HL-60 (cell line): ENCODE measurements at regions not wholly inside any gene's neighbourhood (a gene's known extent, or its start where the extent isn't known, plus 50 kb on each side); places are given as distances from the start of the nearest gene placed in this dataset.

Experiments
- DNase-seq, 2 experiments: peaks; one replicate each; pipeline ENCODE4 v3.0.0-alpha.2; 2010 to 2020; ENCODE audit warnings: low read depth in 1 of 2, low spot score in 1 of 2
- H3K27ac ChIP-seq: fragments of 250-450 bp; sonication (Bioruptor Pico); replicated peaks from 2 replicates; pipeline ENCODE4 v1.5.1; 2020; ENCODE audit warnings: mild to moderate bottlenecking, moderate library complexity
- H3K27me3 ChIP-seq: fragments of 250-450 bp; sonication (Bioruptor Pico); 2 replicates; pipeline ENCODE4 v1.5.1; 2021; ENCODE audit warnings: mild to moderate bottlenecking, moderate library complexity; ENCODE audit not compliant: insufficient read depth, poor library complexity, severe bottlenecking
- H3K4me3 ChIP-seq: replicated peaks from 2 replicates; pipeline ENCODE4 v1.5.1; 2011; ENCODE audit warnings: mild to moderate bottlenecking, control low read depth, low read length; ENCODE audit not compliant: insufficient read depth
- GABPA ChIP-seq: IDR thresholded peaks from 2 replicates; pipeline ENCODE4 v1.6.1; 2012; ENCODE audit warnings: low read depth
- POLR2AphosphoS5 ChIP-seq: IDR thresholded peaks from 2 replicates; pipeline ENCODE4 v1.6.1; 2012; ENCODE audit warnings: low read depth
- SPI1 ChIP-seq: IDR thresholded peaks from 2 replicates; pipeline ENCODE4 v1.6.1; 2012; ENCODE audit warnings: low read depth, mild to moderate bottlenecking, borderline replicate concordance
- TF ChIP-seq, protein P1 (sequence below): IDR thresholded peaks from 2 replicates; pipeline ENCODE4 v1.6.1; 2012; ENCODE audit warnings: low read depth; ENCODE audit not compliant: insufficient replicate concordance
- TF ChIP-seq, protein P2 (sequence below): IDR thresholded peaks from one replicate; pipeline ENCODE4 v1.5.1; 2011; ENCODE audit warnings: low read length, control low read depth, inconsistent platforms; ENCODE audit not compliant: insufficient read depth

DNA sequence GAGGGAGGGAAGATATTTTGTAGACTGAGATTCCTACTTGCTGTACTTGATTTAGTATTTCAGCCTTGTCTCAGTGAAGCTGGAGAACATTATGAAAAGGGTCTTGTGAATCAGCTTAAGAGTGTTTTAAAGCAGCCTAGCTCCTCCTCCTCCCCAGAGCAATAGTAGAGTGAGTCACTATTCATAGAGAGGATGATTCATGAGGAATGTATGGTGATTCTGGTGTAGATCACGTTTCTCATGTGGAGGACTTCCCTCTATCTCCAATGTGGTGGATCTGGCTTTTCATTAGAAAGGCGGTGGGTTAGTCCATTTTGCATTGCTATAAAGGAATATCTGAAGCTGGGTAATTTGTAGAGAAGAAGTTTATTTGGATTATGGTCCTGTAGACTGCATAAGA, 340.1 kb upstream of the CHRM2 start:
- Histone ChIP-seq H3K4me3 (no peak overlapping the region), H3K27ac (no peak overlapping the region), H3K27me3 (no peaks in the 10 kb centered on the region)
- TF ChIP-seq, protein P1, sequence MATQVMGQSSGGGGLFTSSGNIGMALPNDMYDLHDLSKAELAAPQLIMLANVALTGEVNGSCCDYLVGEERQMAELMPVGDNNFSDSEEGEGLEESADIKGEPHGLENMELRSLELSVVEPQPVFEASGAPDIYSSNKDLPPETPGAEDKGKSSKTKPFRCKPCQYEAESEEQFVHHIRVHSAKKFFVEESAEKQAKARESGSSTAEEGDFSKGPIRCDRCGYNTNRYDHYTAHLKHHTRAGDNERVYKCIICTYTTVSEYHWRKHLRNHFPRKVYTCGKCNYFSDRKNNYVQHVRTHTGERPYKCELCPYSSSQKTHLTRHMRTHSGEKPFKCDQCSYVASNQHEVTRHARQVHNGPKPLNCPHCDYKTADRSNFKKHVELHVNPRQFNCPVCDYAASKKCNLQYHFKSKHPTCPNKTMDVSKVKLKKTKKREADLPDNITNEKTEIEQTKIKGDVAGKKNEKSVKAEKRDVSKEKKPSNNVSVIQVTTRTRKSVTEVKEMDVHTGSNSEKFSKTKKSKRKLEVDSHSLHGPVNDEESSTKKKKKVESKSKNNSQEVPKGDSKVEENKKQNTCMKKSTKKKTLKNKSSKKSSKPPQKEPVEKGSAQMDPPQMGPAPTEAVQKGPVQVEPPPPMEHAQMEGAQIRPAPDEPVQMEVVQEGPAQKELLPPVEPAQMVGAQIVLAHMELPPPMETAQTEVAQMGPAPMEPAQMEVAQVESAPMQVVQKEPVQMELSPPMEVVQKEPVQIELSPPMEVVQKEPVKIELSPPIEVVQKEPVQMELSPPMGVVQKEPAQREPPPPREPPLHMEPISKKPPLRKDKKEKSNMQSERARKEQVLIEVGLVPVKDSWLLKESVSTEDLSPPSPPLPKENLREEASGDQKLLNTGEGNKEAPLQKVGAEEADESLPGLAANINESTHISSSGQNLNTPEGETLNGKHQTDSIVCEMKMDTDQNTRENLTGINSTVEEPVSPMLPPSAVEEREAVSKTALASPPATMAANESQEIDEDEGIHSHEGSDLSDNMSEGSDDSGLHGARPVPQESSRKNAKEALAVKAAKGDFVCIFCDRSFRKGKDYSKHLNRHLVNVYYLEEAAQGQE, result no peak
- TF ChIP-seq SPI1 (no peak), GABPA (no peak), POLR2AphosphoS5 (no peak)
- TF ChIP-seq, protein P2, sequence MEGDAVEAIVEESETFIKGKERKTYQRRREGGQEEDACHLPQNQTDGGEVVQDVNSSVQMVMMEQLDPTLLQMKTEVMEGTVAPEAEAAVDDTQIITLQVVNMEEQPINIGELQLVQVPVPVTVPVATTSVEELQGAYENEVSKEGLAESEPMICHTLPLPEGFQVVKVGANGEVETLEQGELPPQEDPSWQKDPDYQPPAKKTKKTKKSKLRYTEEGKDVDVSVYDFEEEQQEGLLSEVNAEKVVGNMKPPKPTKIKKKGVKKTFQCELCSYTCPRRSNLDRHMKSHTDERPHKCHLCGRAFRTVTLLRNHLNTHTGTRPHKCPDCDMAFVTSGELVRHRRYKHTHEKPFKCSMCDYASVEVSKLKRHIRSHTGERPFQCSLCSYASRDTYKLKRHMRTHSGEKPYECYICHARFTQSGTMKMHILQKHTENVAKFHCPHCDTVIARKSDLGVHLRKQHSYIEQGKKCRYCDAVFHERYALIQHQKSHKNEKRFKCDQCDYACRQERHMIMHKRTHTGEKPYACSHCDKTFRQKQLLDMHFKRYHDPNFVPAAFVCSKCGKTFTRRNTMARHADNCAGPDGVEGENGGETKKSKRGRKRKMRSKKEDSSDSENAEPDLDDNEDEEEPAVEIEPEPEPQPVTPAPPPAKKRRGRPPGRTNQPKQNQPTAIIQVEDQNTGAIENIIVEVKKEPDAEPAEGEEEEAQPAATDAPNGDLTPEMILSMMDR, result no peak
- DNase-seq, result no peak

DNA sequence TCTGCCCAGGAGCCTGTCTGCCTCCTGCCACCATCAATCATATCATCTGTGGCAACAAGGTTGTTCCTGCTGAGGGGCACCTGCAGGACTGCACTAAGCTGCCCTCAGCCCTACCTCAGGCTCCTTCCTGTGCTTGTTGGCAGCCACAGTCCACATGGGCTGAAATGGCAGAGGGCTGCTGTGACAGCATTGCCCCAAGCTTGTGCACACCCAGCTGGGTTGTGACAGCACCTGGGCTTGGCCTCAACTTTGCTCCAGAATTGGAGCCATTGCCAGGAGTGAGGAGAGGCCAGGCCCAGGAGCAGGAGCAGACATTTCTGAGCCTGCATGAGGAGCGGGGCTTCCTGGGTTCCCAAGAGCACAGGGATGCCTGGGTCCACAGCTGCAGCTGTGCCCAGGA, 340.9 kb upstream of the CHRM2 start:
- no peak overlapping the region for H3K27ac ChIP-seq
- no peaks in the 10 kb centered on the region for H3K27me3 ChIP-seq
- TF ChIP-seq GABPA (no peak), SPI1 (no peak), POLR2AphosphoS5 (no peak)
- TF ChIP-seq, protein P2, result no peak
- TF ChIP-seq, protein P1, result no peak
- DNase-seq, result no peak
- no peak overlapping the region for H3K4me3 ChIP-seq

DNA sequence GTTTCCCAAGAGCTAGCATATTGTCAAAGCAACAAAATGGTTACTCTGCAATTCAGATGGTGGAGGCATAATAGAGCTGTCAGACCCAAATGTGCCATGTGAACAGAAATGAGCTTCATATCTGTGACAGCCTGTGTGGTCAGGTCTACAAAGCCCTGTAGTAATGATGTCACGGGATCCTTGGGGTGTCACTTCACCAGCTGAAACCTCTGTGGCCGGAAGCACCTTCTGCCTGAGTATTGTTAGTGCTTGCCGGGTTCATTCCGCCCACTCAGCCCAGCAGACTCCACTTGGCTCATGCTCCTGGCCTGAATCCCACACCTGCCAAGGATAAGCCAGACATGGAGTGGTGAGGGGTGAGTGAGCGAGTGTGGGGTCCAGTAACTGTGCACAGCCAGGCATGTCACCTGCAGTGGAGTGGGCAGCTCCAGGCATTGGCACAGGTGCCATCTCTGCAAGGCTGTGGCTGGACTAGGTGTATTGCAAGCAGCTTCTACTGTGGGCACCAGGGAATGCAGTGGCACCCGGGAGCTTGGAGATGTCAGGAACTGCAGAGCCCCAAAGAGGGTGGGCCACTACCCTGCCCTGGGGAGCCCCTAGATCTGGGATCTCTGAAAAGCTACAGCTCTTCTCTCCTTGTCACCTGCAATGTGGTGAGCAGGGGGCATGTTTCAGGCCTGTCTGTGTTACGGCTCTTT, 341.9 kb upstream of the CHRM2 start:
- H3K27ac ChIP-seq, result no peak overlapping the region
- DNase-seq, result no peak
- no peaks in the 10 kb centered on the region for H3K27me3 ChIP-seq
- TF ChIP-seq POLR2AphosphoS5 (no peak), SPI1 (no peak), GABPA (no peak)
- TF ChIP-seq, protein P1, result no peak
- TF ChIP-seq, protein P2, result no peak
- no peak overlapping the region for H3K4me3 ChIP-seq
